ENCODE measurements at regions not wholly inside any gene's neighbourhood (a gene's known extent, or its start where the extent isn't known, plus 50 kb on each side); places are given as distances from the start of the nearest gene placed in this dataset.

DNA sequence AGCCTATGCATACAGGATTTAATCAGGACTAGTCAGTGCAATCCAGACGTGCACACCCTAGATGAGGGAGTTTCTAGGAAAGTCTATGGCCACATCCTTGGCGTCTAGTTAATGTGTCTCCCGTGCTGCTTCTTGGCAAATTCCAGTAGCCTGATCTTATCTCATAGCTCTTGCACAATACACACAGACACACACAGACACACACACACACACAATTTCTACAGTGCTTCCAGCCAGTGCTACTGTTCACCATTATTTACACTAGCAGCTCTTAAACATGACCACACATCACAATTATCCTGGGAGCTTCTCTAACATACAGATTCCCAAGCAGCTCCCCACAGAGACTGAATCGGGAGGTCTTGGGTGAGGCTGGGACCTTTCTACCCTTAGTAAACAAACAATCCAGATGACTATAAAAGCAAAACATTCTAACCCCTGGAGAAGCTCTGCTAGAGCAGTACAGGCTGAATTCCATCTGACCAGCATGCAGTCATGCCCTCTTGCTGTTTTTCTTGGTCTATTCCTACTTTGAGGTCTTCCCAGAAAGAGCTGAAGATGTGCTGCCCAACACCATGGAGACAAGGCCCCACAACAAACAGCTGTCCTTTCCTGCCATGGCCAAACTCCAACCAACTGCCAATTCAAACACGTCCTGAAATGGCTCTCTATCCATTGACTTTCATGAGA lies 236.6 kb downstream of the DEPDC1B start:
- ChIA-PET POLR2A (interaction anchor here (0.6 to 3.2 kb wide), 11 partner anchors 10 to 67 kb away, joined by 3 to 19 read pairs (median 3); no protein-coding TSS in a partner anchor), CTCF (ENCODE audit: low intra/inter-chr PET ratio, low total read pairs) (no interaction called here)
- Histone ChIP-seq H3K36me3 (replicated peaks in 1 of 2; ENCODE audit: control insufficient read depth in 1 of 2, insufficient read depth in 2 of 2, low read length in 2 of 2) (no peaks in the 10 kb centered on the region; a peak in 1 of 5 replicates), H3K4me1 (ENCODE audit: insufficient read depth, low read length) (peaks cover 44% of the 10 kb centered on the region), H3K27me3 (ENCODE audit: control insufficient read depth in 1 of 2, insufficient read depth in 2 of 2, low read length in 2 of 2) (no peaks in the 10 kb centered on the region), H3K9ac (ENCODE audit: insufficient read depth, low read depth, low read length) (peak overlapping the region; percentile 60), H3K4me3 (replicated peaks in 1 of 3; ENCODE audit: insufficient read depth in 1 of 3, low read depth in 2 of 3, low read length in 3 of 3) (peak overlapping the region in 1 of 3 experiments; percentile 17; a peak in 1 of 6 replicates), H3K9me3 (ENCODE audit: low read length) (no peaks in the 10 kb centered on the region), H3K27ac (ENCODE audit: extremely low read length, insufficient read depth, low read length) (peak overlapping the region; percentile 79), H3K4me2 (ENCODE audit: low read depth, low read length) (peak overlapping the region; percentile 58), H2AFZ (ENCODE audit: low read length) (no peak overlapping the region), H4K20me1 (ENCODE audit: insufficient read depth, low read length) (no peaks in the 10 kb centered on the region), H3K79me2 (ENCODE audit: insufficient read depth, low read length) (peaks cover 9% of the 10 kb centered on the region)
- no TSS peak for BruUV-seq (replicated peaks)
- peak; percentile 92 for ATAC-seq
- intact Hi-C loops (cut with micrococcal nuclease; ENCODE audit: unreplicated experiment), result no loop called here
- in situ Hi-C loops (cut with HindIII; ENCODE audit: extremely low pct_ligation_motif_present, low pct_unique_long_range_greater_than_20kb), result no loop called here
- peak; percentile 90 for FAIRE-seq
- WGBS (ENCODE audit: low lambda C conversion rate), result 2% methylated on average over 5 of the region's 5 CpGs
- peak; percentile 81 for DNase-seq (ENCODE audit: low spot score)
- TF ChIP-seq ZNF569 (CRISPR knock-in tag; IDR thresholded peaks at IDR 0.05; ENCODE audit: borderline replicate concordance) (no peak), BRCA1 (CRISPR knock-in tag; IDR thresholded peaks at IDR 0.05) (no peak), ZNF75D (CRISPR knock-in tag; IDR thresholded peaks at IDR 0.05; ENCODE audit: borderline replicate concordance) (no peak), ZNF546 (CRISPR knock-in tag; conservative IDR thresholded peaks at IDR 0.05) (no peak), SAP130 (CRISPR knock-in tag; IDR thresholded peaks at IDR 0.05; ENCODE audit: low read depth) (peak; percentile 56), ISX (CRISPR knock-in tag; conservative IDR thresholded peaks at IDR 0.05) (no peak), KDM1A (CRISPR knock-in tag; IDR thresholded peaks at IDR 0.05) (0 out of 2 replicates have a peak, but pooled peaks have one; percentile 37), BRD4 (CRISPR knock-in tag; IDR thresholded peaks at IDR 0.05) (no peak), RFX1 (IDR thresholded peaks at IDR 0.05) (peak; percentile 45), WIZ (CRISPR knock-in tag; IDR thresholded peaks at IDR 0.05) (no peak), ZFP62 (CRISPR knock-in tag; IDR thresholded peaks at IDR 0.05) (no peak), ZNF350 (CRISPR knock-in tag; IDR thresholded peaks at IDR 0.05; ENCODE audit: borderline replicate concordance, low read depth) (no peak), EZH2 (conservative IDR thresholded peaks at IDR 0.05; ENCODE audit: low read depth, low read length) (no peak), REL (CRISPR knock-in tag; conservative IDR thresholded peaks at IDR 0.05) (no peak), HCFC1 (IDR thresholded peaks at IDR 0.05; ENCODE audit: low read depth, low read length) (no peak), SALL2 (CRISPR knock-in tag; IDR thresholded peaks at IDR 0.05) (peak; percentile 42; the same call in 1 of the 2 replicates), NFIC (IDR thresholded peaks at IDR 0.05; ENCODE audit: low read length) (no peak; the same call in 1 of the 2 replicates)
- TF ChIP-seq, protein P1, sequence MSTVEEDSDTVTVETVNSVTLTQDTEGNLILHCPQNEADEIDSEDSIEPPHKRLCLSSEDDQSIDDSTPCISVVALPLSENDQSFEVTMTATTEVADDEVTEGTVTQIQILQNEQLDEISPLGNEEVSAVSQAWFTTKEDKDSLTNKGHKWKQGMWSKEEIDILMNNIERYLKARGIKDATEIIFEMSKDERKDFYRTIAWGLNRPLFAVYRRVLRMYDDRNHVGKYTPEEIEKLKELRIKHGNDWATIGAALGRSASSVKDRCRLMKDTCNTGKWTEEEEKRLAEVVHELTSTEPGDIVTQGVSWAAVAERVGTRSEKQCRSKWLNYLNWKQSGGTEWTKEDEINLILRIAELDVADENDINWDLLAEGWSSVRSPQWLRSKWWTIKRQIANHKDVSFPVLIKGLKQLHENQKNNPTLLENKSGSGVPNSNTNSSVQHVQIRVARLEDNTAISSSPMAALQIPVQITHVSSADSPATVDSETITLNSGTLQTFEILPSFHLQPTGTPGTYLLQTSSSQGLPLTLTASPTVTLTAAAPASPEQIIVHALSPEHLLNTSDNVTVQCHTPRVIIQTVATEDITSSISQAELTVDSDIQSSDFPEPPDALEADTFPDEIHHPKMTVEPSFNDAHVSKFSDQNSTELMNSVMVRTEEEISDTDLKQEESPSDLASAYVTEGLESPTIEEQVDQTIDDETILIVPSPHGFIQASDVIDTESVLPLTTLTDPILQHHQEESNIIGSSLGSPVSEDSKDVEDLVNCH (CRISPR knock-in tag; IDR thresholded peaks at IDR 0.05), result no peak
- TF ChIP-seq, protein P2, sequence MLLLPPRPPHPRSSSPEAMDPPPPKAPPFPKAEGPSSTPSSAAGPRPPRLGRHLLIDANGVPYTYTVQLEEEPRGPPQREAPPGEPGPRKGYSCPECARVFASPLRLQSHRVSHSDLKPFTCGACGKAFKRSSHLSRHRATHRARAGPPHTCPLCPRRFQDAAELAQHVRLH (CRISPR knock-in tag; IDR thresholded peaks at IDR 0.05; ENCODE audit: borderline replicate concordance, low read depth), result 0 out of 2 replicates have a peak, but pooled peaks have one; percentile 23
- TF ChIP-seq, protein P3, sequence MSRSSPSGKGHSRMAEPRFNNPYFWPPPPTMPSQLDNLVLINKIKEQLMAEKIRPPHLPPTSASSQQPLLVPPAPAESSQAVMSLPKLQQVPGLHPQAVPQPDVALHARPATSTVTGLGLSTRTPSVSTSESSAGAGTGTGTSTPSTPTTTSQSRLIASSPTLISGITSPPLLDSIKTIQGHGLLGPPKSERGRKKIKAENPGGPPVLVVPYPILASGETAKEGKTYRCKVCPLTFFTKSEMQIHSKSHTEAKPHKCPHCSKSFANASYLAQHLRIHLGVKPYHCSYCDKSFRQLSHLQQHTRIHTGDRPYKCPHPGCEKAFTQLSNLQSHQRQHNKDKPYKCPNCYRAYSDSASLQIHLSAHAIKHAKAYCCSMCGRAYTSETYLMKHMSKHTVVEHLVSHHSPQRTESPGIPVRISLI (CRISPR knock-in tag; IDR thresholded peaks at IDR 0.05; ENCODE audit: borderline replicate concordance), result peak; percentile 55; the same call in 1 of the 2 replicates
- TF ChIP-seq, protein P4, sequence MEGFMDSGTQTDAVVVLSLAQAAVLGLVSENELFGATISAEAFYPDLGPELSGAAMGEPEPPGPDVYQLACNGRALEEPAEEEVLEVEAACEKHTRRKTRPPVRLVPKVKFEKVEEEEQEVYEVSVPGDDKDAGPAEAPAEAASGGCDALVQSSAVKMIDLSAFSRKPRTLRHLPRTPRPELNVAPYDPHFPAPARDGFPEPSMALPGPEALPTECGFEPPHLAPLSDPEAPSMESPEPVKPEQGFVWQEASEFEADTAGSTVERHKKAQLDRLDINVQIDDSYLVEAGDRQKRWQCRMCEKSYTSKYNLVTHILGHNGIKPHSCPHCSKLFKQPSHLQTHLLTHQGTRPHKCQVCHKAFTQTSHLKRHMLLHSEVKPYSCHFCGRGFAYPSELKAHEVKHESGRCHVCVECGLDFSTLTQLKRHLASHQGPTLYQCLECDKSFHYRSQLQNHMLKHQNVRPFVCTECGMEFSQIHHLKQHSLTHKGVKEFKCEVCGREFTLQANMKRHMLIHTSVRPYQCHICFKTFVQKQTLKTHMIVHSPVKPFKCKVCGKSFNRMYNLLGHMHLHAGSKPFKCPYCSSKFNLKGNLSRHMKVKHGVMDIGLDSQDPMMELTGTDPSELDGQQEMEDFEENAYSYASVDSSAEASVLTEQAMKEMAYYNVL (CRISPR knock-in tag; IDR thresholded peaks at IDR 0.05; ENCODE audit: borderline replicate concordance), result peak; percentile 86; the same call in 1 of the 2 replicates
